Activated T-cell treated with anti-CD3 and anti-CD28 coated beads, Interleukin-2, amount 50 U/mL, for 4 hours (primary cell): ENCODE measurements at regions not wholly inside any gene's neighbourhood (a gene's known extent, or its start where the extent isn't known, plus 50 kb on each side); places are given as distances from the start of the nearest gene placed in this dataset.
"Not testable (repeated sequence)": the region's sequence is repeated elsewhere in the genome, so short reads cannot be mapped to it uniquely, and the experiment has no call there.

Source experiments
- ATAC-seq, 2 donors: fragments of 200-7000 bp; cut with Tn5 transposase; one replicate each; pipeline ENCODE4 v1.10.0; 2021
- DNase-seq: peaks from one replicate; pipeline ENCODE4 v3.0.0-alpha.2; 2020
- H3K27me3 Mint-ChIP-seq: one replicate; pipeline ENCODE4 v1.8.0; 2021; ENCODE audit warnings: low read depth, mixed read lengths
- H3K36me3 Mint-ChIP-seq: one replicate; pipeline ENCODE4 v1.8.0; 2022; ENCODE audit warnings: mixed read lengths; ENCODE audit not compliant: insufficient read depth
- H3K4me1 Mint-ChIP-seq: one replicate; pipeline ENCODE4 v1.8.0; 2021; ENCODE audit warnings: low read depth, mixed read lengths
- H3K4me3 Mint-ChIP-seq: one replicate; pipeline ENCODE4 v1.8.0; 2021; ENCODE audit warnings: mild to moderate bottlenecking, moderate library complexity, mixed read lengths
- H3K9me3 Mint-ChIP-seq: one replicate; pipeline ENCODE4 v1.8.0; 2021; ENCODE audit warnings: mixed read lengths

DNA sequence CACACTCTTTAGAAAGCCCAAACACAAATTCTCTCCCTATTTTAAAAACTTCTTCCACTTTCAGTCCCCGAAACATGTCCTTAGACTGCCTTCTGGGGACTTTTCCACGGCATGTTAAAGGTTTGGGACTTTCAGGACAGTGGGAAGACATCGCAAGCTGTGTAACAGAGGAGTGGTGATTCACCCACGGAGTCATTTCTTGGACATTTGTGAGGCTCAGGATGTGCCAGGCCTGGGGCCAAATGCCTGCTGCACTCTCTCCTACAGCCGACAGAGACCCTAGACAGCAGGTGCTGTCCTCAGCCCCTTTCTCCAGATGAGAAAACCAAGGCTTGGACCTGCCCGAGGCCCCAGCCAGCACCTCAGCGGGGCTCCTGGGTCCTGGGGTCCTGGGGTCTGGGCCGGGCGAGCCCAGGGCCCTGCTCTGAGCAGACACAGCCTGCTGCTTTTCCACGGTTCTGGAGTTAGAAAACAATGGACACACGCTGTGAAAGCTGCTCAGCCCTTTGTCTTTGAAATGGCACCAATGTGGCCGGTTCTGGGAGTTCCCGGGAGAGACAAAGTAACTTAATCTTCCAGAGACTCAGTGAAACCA, 370.2 kb upstream of the SFSWAP start:
- H3K36me3 Mint-ChIP-seq, result no peaks in the 10 kb centered on the region
- H3K4me1 Mint-ChIP-seq, result no peaks in the 10 kb centered on the region
- no peak for ATAC-seq
- H3K4me3 Mint-ChIP-seq, result no peak overlapping the region
- H3K27me3 Mint-ChIP-seq, result peaks cover 2% of the 10 kb centered on the region
- no peaks in the 10 kb centered on the region for H3K9me3 Mint-ChIP-seq
- DNase-seq, result no peak

DNA sequence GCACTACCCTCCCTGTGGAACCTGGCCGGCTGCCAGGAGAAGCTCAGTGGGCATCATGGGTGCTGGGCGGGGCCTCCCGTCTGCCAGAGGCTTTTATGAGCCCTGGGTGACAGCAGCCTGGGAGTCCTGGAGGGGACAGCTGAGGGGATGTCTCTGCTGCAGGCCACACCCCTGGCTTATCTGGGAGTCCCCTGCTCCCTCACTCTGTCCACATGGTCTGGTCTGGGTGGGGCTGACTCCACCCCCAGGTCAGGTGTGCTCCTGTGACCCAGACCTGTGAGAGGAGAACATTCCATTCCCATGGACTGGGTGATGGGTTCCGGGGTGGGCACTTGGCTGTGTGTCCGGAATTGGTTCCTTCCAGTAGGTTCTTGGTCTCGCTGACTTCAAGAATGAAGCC, 369.3 kb upstream of the SFSWAP start:
- H3K36me3 Mint-ChIP-seq, H3K9me3 Mint-ChIP-seq, H3K4me1 Mint-ChIP-seq, ATAC-seq, H3K27me3 Mint-ChIP-seq, H3K4me3 Mint-ChIP-seq, DNase-seq: not testable (repeated sequence)

DNA sequence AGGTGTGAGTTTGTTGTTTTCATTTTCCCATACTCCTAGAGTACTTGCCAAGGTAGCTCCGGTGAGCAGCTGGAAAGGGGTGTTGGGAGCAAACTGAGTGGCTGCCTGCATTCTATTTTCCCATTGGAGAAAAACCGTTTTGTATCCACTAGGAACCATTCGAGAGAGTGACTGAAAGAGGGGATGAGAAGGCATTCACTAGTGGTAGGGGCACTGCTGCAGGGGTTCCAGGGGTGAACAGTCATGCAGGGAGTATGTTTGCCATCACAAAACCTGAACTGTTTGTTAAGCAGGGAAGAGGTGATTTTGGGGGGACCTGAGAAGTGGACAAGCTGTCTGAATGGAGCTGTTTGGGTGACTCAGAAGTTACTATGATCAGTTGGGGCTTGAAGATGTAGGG, 367.5 kb upstream of the SFSWAP start:
- not testable (repeated sequence) for H3K4me3 Mint-ChIP-seq, DNase-seq, H3K4me1 Mint-ChIP-seq, ATAC-seq, H3K27me3 Mint-ChIP-seq, H3K36me3 Mint-ChIP-seq, H3K9me3 Mint-ChIP-seq

DNA sequence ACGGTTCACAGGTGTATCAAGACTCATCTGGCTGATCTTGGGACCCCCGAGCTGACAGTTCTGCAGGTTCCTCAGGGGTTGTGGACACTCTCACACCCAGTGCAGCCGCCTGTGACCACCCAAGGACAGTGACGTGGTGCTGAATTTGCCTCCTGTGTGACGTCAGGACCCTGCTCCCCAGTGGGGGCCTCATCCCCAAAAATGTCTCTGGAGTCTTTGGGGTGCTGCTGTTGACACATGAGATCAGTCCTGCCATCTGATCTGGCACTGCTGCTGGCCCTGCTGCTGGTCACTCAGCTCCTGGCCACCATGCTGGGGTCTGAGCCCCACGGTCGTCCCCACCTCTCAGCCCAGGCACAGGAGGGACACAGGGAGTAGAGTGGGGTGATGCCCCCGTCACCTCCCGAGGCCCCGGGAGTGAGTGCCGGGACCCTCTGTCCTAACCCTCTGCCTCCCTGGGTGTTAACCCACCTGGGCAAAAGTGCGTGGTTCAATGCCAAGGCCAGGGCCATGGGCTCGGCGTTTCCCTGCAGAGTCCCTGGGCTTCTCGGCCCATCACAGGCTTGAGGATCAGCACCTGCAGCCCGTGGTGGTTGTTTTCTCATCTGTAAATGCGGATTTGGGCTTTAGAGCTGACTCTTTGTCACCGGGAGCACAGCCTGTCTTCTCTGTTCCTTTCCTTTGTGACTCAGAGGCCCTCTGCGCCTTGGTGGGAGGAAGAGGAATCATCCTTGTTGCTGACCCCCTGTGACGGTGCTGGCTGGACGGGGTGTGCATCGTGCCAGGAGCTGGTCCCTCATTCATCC, 366.0 kb upstream of the SFSWAP start:
- H3K9me3 Mint-ChIP-seq, ATAC-seq, DNase-seq, H3K4me1 Mint-ChIP-seq, H3K27me3 Mint-ChIP-seq, H3K4me3 Mint-ChIP-seq, H3K36me3 Mint-ChIP-seq: not testable (repeated sequence)

DNA sequence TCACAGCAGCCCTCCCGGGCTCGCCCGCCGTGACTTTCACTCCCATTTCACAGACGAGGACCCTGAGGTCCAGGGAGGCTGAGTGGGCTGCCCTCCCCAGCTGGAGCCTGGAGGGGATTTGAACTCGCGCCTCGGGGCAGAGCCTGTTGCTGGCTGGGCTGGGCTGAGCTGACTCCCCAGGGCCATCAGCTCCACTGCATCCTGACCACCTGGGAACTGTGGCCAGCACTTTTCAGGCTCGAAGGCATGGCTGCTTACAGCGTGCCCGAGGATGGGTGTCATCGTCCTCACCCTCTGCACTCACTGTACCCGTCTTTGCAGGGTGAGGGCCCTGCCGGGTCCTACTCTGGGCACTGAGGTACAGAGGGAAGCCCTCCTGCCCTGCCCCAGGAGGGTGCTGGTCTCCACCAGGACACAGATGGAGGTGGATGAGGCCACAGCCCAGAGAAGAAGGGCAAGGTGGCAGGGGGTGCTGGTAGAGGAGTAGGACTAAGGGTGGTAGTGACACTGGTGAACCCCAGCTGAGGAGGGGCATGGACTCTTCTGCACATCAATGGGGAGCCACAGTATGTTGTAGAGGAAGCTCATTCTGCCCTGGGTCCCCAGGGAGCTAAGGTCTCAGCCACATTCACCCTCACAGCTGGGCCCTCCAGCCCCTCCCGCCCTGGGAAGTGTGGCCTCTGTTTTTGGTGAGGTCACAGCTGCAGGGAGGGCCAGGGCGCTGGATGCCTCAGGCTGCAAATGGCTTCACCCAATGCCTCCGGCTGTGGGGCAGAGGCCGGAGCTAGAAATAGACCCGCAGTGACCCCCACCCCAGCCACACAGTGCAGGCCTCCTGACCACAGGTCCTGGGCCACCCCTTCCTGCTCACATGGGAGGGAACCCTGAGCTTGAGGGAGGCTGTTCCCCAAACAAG, 365.1 kb upstream of the SFSWAP start:
- Mint-ChIP-seq H3K36me3 (no peaks in the 10 kb centered on the region), H3K9me3 (no peaks in the 10 kb centered on the region), H3K27me3 (peaks cover 2% of the 10 kb centered on the region), H3K4me1 (no peaks in the 10 kb centered on the region), H3K4me3 (no peak overlapping the region)
- DNase-seq (no peak), ATAC-seq (no peak)

DNA sequence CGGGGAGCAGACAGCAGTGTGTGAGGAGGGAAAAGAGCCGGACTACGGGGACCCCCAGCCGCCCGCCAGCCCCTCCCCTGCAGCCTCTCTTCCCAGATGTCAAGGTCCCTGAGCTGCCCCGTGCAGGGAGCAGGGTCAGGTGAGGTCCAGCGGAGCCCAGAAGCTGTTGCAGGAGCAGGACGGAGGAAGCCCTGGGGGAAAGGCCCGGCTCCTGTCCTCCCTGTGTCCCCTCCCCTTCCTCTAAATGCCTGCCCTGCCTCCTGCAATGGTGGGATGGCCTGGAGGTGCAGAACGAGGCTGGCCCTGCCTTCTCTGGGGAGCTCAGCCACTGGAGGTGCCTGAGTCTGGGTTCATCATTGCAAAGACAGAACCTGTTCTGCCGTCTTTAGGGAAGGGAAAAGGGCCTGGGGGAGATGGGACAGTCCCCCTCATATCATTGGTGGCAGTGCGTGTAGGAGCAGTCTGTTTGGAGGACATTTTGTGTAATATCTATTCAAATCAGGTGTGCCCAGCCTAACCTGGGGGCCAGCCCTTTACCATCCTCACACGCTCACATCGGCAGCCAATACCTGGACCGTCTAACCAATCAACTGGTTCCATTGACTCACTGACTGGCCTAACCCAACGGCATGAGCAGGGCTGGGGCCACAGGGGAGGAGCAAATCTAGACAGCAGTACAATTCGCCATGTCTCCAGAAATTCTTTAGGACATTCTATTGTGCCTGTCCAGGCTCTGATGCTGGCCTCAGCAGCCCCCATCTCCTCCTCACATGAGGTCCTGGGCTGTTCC, 364.1 kb upstream of the SFSWAP start:
- peaks cover 2% of the 10 kb centered on the region for H3K27me3 Mint-ChIP-seq
- no peak overlapping the region for H3K4me3 Mint-ChIP-seq
- peaks cover 3% of the 10 kb centered on the region for H3K9me3 Mint-ChIP-seq
- no peak for ATAC-seq
- H3K36me3 Mint-ChIP-seq, result no peaks in the 10 kb centered on the region
- no peaks in the 10 kb centered on the region for H3K4me1 Mint-ChIP-seq
- no peak for DNase-seq

DNA sequence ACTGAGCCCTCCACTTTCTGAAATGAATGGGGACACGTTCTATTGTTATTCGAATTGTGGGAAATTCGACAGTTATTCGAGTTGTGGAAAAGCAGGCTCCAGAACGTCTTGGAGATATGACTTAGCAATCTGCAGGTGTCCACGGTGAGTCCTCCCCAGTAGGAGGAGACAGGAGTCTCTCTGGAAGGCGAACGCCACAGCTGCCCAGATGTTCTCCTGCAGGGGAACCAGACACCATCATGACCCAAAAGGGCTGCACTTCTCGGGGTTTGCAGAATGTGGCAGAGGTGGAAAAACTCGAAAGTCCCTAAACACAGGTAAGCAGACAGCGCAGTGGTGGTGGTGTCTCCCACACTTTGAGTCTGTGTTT, 363.6 kb upstream of the SFSWAP start:
- no peak overlapping the region for H3K4me3 Mint-ChIP-seq
- H3K4me1 Mint-ChIP-seq, result no peaks in the 10 kb centered on the region
- H3K27me3 Mint-ChIP-seq, result peaks cover 2% of the 10 kb centered on the region
- H3K36me3 Mint-ChIP-seq, result no peaks in the 10 kb centered on the region
- no peak for ATAC-seq
- DNase-seq, result no peak
- H3K9me3 Mint-ChIP-seq, result peaks cover 3% of the 10 kb centered on the region

DNA sequence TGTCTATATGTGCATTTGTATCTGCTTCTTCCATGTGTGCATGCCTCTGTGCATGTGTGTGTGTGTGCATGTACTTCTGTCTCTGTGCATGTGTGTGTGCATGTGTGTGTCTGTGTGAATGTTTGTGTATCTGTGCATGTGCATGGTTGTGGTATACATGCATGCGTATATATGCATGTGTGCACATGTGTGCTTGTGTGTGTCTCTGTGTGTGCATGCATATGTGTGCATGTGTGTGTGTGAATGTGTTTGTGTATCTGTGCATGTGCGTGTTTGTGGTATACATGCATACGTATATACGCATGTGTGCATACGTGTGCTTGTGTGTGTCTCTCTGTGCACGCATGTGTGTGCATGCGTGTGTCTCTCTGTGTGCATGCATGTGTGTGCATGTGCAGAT, 363.2 kb upstream of the SFSWAP start:
- Mint-ChIP-seq H3K4me3 (no peak overlapping the region), H3K4me1 (no peaks in the 10 kb centered on the region), H3K36me3 (no peaks in the 10 kb centered on the region), H3K27me3 (peaks cover 2% of the 10 kb centered on the region), H3K9me3 (peaks cover 3% of the 10 kb centered on the region)
- ATAC-seq (no peak), DNase-seq (no peak)

DNA sequence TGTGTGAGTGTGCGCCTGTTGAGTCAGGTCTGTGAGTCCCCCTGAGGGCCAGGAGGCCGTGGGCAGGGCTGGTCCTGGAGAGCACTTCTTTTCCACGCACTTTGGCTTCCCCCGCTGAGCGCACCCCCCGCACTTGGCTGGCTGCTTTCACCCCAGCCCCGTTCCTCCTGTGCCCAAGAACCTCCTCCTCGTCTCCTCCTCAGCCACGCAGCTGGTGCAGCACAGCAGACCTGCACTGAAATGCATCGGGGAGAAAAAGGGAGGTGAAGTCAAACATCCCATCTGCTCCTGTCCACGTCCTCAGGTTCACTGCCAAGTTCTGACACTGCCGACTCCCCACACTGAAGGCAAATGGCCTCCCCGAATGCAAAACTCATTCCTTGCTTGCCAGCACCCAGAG, 362.7 kb upstream of the SFSWAP start:
- Mint-ChIP-seq H3K4me3 (no peak overlapping the region), H3K36me3 (no peaks in the 10 kb centered on the region), H3K4me1 (no peaks in the 10 kb centered on the region), H3K9me3 (peaks cover 3% of the 10 kb centered on the region), H3K27me3 (peaks cover 2% of the 10 kb centered on the region)
- no peak for DNase-seq
- no peak for ATAC-seq

DNA sequence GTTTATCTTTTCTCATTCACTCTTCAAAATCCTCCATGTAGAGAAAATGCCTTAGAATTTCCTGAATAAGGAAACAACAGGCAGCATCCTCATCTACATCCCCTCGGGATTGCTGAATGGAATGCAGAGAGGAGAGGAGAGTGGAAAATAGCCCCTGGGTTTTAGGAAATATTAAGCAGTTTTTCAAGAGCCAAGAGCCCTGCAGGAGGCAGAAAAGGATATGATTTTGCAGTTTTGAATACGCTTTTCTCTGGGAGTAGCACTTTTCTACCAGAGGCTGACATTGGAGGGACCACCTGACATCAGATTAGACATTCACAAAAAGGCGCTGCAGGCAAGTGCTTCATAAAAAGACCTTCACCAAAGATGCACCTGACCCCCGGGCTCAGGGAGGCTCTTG, 362.2 kb upstream of the SFSWAP start:
- no peaks in the 10 kb centered on the region for H3K36me3 Mint-ChIP-seq
- ATAC-seq, result no peak
- H3K27me3 Mint-ChIP-seq, result peaks cover 2% of the 10 kb centered on the region
- H3K9me3 Mint-ChIP-seq, result peaks cover 3% of the 10 kb centered on the region
- no peaks in the 10 kb centered on the region for H3K4me1 Mint-ChIP-seq
- H3K4me3 Mint-ChIP-seq, result no peak overlapping the region
- no peak for DNase-seq

DNA sequence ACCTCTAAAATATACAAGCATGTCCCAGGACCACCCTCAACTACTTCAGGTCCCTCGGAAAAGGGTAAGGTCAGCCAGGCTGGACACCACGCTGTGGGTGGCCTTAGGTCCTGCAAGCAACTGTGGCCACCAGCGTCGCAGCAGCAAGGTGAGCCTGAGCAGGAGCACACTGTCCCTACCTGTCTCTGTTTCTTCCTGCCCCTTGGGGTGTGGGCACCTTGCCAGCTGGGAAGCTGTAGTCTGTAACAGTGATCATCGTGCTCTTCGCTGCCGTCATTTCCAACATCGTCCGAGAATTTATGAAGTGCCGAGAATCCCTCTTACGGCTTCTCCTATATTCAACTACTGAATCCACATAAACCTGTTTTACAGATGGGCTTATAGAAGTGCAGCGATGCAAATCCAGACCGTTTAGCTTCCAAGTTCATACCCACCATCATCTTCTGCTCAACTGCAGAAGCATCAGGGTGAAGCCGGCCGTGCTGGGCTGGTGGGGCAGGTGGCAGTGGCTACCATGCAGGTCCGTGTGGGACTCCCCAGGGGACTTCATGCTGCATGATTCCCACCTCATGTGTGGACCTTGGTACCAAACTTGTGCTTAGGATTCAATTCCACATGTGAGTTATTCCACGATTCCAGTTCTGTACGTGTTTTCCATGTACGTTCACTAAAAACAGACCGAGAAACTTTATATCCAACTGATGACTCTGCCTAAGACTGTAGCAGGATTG, 361.3 kb upstream of the SFSWAP start:
- Mint-ChIP-seq H3K27me3 (peaks cover 5% of the 10 kb centered on the region), H3K9me3 (peaks cover 3% of the 10 kb centered on the region), H3K4me3 (no peak overlapping the region), H3K4me1 (no peaks in the 10 kb centered on the region), H3K36me3 (no peaks in the 10 kb centered on the region)
- no peak for ATAC-seq
- no peak for DNase-seq

DNA sequence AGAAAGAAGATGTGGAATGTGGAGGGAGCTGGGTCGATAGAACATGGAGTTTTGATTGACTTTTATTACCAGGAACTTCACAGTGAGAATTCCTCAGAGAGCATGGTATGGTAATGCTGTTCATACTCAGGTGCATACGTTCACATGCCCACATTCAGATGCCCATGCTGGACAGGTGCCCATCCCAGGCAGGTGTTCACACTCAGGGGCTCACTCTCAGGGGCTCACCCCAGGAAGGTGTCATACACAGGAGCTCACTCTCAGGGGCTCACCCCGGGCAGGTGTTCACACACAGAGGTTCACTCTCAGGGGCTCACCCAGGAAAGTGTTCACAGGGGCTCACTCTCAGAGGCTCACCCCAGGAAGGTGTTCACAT, 360.0 kb upstream of the SFSWAP start:
- Mint-ChIP-seq H3K9me3 (peaks cover 3% of the 10 kb centered on the region), H3K4me1 (no peaks in the 10 kb centered on the region), H3K36me3 (no peaks in the 10 kb centered on the region), H3K4me3 (no peak overlapping the region), H3K27me3 (peaks cover 13% of the 10 kb centered on the region)
- no peak for DNase-seq
- ATAC-seq, result no peak

DNA sequence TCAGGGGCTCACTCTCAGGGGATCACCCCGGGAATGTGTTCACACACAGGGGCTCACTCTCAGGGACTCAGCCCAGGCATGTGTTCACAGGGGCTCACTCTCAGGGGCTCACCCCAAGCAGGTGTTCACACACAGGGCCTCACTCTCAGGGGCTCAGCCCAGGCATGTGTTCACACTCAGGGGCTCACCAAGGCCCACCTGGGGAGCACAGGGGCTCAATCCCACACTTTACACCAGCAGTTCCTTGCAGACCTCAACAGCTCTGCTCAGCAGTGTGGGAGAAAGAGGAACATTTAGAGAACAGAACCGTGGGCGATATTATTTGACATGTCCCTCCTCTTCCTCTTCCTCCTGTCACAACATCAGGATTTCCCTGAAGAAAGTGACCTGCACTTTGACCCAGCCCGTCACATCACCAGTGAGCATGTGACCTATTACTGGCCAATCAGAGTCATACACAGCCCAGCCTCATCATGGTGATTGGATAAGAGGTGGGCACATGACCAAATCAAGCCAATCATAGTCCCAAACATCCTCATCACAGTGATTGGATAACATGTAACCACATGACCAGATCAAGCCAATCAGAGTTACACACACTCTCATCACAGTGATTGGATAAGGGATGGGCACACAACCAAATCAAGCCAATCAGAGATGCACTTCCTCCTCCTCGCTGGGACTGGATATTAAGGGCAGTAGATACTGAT, 359.4 kb upstream of the SFSWAP start:
- Mint-ChIP-seq H3K4me1 (no peaks in the 10 kb centered on the region), H3K4me3 (no peak overlapping the region), H3K27me3 (peaks cover 18% of the 10 kb centered on the region), H3K36me3 (no peaks in the 10 kb centered on the region), H3K9me3 (peaks cover 3% of the 10 kb centered on the region)
- DNase-seq, result no peak
- ATAC-seq, result peak in 1 of 2 donors; percentile 43
